Skin epidermis (tissue), 12 donors: ENCODE measurements at regions not wholly inside any gene's neighbourhood (a gene's known extent, or its start where the extent isn't known, plus 50 kb on each side); places are given as distances from the start of the nearest gene placed in this dataset.

Source experiments
- H3K27ac ChIP-seq, 21 experiments: fragments of 200-600 bp; sonication (generic) in 11 of 21; one replicate each; pipeline ENCODE4 v1.5.0; 2020; ENCODE audit warnings: mild to moderate bottlenecking in 3 of 21, inconsistent platforms in 2 of 21, moderate library complexity in 2 of 21
- H3K4me3 ChIP-seq, 7 experiments: fragments of 200-600 bp; sonication (generic) in 2 of 7; one replicate each; pipeline ENCODE4 v1.5.0; 2020; ENCODE audit warnings: inconsistent platforms in 2 of 7, mild to moderate bottlenecking in 2 of 7, moderate library complexity in 1 of 7

DNA sequence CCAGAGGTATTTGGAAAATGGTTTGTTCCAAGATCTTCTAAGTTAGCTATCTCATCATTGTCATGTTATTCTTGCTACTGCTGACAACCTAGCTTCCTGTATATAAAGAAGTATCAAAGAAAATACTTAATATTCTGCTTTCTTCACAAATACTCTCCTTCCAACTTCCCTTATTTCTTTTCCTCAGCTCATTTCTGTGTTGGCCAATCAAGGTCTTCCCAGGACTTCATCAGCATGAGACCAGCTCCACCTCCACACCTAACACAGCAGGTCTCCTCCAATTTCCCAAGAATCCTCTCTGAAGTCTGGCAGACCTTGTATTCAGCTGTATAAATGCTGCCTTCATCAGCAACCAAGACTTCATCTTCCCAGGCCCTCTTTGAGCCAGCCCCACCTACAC is 538.6 kb upstream of the JARID2 start:
- Histone ChIP-seq H3K4me3 (no peak overlapping the region), H3K27ac (peak overlapping the region in 8 of 21 experiments; percentile 2 to 50 (median 30))

- H3K27ac ChIP-seq = peak overlapping the region in 1 of 21 experiments; percentile 21
These were observed 537.9 kb upstream of the JARID2 start for GRCh38 chr6:14707971-14708465.

GRCh38 chr6:14709066-14709670 is 536.7 kb upstream of the JARID2 start:
- no peak overlapping the region for H3K27ac ChIP-seq
- H3K4me3 ChIP-seq = no peak overlapping the region

More at GRCh38 chr6:14707971-14708465, 537.9 kb upstream of the JARID2 start:
- H3K4me3 ChIP-seq = no peak overlapping the region

DNA sequence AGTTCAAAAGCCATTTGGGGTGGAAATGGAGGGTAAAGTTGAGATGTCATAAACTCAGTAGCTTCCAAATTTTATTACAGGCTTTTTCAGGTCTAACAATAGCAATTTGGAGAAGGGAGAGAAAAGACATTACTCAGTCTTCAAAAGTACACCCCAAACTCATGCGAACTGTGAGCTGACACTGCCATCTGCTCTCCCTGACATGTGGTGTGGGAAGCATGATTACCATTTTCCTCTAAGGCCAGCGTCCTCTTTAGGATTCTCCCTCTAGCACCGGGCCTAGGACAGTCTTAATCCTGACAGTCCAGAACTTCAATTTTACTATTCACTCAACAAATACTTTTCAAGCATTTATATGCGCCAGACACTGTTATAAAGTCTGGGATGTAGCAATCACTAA is 536.0 kb upstream of the JARID2 start:
- Histone ChIP-seq H3K27ac (no peak overlapping the region), H3K4me3 (no peak overlapping the region)

DNA sequence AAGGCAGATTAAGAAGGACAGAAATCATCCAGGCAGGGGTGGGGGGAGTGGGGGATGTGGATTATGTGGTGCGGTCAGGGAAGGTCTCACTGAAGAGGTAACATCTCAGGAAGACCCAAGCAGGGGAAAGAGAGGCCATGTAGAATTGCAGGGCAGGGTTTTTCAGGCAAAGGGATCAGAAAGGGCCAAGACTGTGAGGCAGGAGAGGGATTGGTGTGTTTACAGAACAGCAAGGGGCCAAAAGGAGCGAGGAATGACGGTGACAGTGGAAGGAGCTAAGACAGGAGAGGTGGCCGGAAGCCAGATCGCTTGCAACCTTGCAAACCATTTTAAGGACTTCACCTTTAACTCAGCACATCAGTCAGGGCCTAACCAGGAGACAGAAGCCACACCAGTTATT is 535.4 kb upstream of the JARID2 start:
- Histone ChIP-seq H3K27ac (peak overlapping the region in 5 of 21 experiments; percentile 10 to 54 (median 20)), H3K4me3 (no peak overlapping the region)

- Histone ChIP-seq H3K27ac (peak overlapping the region in 7 of 21 experiments; percentile 10 to 54 (median 24)), H3K4me3 (no peak overlapping the region)
These were observed 534.7 kb upstream of the JARID2 start for GRCh38 chr6:14711056-14711703.

DNA sequence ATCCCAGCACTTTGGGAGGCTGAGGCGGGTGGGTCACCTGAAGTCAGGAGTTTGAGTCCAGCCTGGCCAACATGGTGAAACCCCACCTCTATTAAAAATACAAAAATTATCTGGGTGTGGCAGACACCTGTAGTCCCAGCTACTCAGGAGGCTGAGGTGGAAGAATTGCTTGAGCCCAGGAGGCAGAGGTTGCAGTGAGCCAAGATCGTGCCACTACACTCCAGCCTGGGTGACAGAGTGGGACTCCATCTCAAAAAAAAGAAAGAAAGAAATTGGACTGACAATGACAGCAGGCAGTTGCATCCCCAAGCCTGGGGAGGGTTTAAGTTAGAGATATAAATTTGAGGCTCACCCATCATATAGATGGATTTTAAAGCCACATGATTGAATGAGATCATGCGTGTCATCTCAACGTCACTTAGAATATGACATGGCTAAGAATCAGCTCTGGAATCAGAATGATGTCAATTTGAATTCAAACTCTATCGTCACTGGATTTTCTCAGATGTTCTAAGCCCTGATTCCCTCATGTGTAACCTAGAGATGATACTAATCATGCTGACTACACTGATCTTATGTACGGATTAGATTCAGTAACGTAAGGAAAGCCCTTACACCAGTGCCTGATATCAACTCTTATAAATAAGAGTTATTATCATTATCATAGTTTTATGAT is 534.0 kb upstream of the JARID2 start:
- H3K27ac ChIP-seq = peak overlapping the region in 8 of 21 experiments; percentile 10 to 54 (median 34)
- no peak overlapping the region for H3K4me3 ChIP-seq

- H3K4me3 ChIP-seq = no peak overlapping the region
- H3K27ac ChIP-seq = peak overlapping the region in 10 of 21 experiments; percentile 3 to 73 (median 43)
These were observed 532.6 kb upstream of the JARID2 start for GRCh38 chr6:14713008-14713960.

DNA sequence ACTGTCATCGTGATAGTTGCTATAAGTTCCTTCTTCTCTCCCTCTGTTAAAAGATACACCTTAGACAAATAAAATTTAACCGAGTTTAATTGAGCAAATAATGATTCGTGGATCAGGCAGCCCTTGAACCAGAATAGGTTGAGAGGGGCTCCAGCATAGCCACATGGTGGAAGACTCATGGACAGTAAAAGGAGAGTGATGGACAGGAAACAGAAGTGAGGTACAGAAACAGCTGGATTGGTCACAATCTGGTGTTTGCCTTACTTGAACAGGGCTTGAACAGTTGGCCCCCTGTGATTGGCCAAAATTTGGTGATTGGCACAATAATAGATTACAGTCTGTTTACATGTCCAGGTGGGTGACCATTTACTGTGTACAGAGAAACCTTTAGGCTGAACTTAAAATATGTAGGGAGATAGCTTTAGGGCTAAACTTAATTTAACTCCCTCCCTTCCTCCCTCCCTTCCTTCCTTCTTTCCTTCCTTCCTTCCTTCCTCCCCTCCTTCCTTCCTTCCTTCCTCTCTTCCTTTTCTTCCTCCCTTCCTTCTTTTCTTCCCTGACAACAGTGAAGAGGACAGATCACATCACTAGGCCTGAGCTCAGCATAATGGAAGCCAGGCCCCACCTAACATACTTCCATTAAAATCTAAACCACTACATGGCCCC is 531.8 kb upstream of the JARID2 start:
- Histone ChIP-seq H3K4me3 (no peak overlapping the region), H3K27ac (no peak overlapping the region)

DNA sequence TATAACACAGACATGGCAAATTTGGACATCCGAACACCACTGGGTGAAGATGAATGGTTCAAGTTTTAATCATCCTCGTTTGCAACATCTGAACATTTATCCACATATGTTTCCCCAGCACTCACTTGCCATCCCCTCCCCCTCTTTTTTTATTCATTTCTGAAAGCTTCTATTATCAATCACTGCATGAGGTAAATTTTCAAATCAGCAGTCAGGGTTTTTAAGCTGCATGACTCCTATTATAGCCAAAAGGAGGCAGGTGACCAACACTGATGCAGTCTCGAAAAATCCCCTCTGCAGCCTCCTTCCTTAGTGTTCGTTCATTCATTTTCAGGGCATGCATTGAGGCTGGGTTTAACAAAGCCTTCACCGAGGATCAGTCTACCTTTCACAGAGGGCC is 530.8 kb upstream of the JARID2 start:
- H3K4me3 ChIP-seq = no peak overlapping the region
- no peak overlapping the region for H3K27ac ChIP-seq

GRCh38 chr6:14716499-14717146 is 529.2 kb upstream of the JARID2 start:
- no peak overlapping the region for H3K4me3 ChIP-seq
- H3K27ac ChIP-seq = peak overlapping the region in 4 of 21 experiments; percentile 14 to 55 (median 36)

- no peak overlapping the region for H3K4me3 ChIP-seq
- H3K27ac ChIP-seq = peak overlapping the region in 4 of 21 experiments; percentile 14 to 55 (median 36)
These were observed 528.6 kb upstream of the JARID2 start for GRCh38 chr6:14717307-14717706.

DNA sequence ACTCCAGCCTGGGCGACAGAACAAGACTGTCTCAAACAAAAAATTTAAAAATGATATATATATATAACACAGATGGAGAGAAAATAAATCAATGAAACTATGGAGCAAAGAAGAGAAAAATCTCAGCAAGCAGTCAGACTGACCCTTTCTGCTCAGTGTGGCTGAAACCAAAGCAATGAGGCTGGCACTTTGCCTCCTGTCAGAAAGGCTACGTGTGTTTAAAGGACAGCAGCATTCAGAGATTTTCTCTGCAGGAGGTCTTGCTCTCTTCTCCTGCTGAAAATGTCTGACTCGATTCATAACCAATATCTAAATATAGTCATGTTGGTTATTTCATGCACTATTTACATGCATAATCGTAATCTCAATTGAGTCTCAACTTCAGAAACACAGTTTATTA is 527.0 kb upstream of the JARID2 start:
- Histone ChIP-seq H3K27ac (no peak overlapping the region), H3K4me3 (no peak overlapping the region)

- Histone ChIP-seq H3K27ac (no peak overlapping the region), H3K4me3 (no peak overlapping the region)
These were observed 526.6 kb upstream of the JARID2 start for GRCh38 chr6:14719270-14719669.

- peak overlapping the region in 5 of 21 experiments; percentile 1 to 36 (median 9) for H3K27ac ChIP-seq
These were observed 525.3 kb upstream of the JARID2 start for GRCh38 chr6:14720411-14721102.

GRCh38 chr6:14721103-14721758 is 524.6 kb upstream of the JARID2 start:
- peak overlapping the region in 3 of 21 experiments; percentile 9 to 41 (median 36) for H3K27ac ChIP-seq
- H3K4me3 ChIP-seq = no peak overlapping the region

More at GRCh38 chr6:14720411-14721102, 525.3 kb upstream of the JARID2 start:
- H3K4me3 ChIP-seq = no peak overlapping the region

- H3K27ac ChIP-seq = peak overlapping the region in 1 of 21 experiments; percentile 41
- H3K4me3 ChIP-seq = no peak overlapping the region
These were observed 523.8 kb upstream of the JARID2 start for GRCh38 chr6:14722001-14722562.
